Spinal cord (tissue), 9 donors: ENCODE measurements at regions not wholly inside any gene's neighbourhood (a gene's known extent, or its start where the extent isn't known, plus 50 kb on each side); places are given as distances from the start of the nearest gene placed in this dataset.

Experiments
- DNase-seq, 6 donors: peaks; one replicate each; pipeline versions ENCODE4 v3.0.0 to v3.0.0-alpha.2; 2013 to 2015; ENCODE audit warnings: low spot score in 6 of 6, low read depth in 4 of 6
- H3K27ac ChIP-seq: one replicate; pipeline ENCODE4 v1.5.1; 2013; ENCODE audit warnings: low read depth, low read length, control low read depth
- H3K27me3 ChIP-seq: one replicate; pipeline ENCODE4 v1.6.1; 2013; ENCODE audit warnings: low read length; ENCODE audit not compliant: control insufficient read depth, insufficient read depth
- H3K36me3 ChIP-seq: one replicate; pipeline ENCODE4 v1.6.1; 2013; ENCODE audit warnings: low read length; ENCODE audit not compliant: control insufficient read depth, insufficient read depth
- H3K4me1 ChIP-seq: one replicate; pipeline ENCODE4 v1.6.1; 2013; ENCODE audit warnings: low read length; ENCODE audit not compliant: control insufficient read depth, insufficient read depth
- H3K4me3 ChIP-seq: one replicate; pipeline ENCODE4 v1.5.1; 2013; ENCODE audit warnings: low read depth, low read length, control low read depth
- H3K9me3 ChIP-seq: one replicate; pipeline ENCODE4 v1.6.1; 2013; ENCODE audit warnings: low read length; ENCODE audit not compliant: control insufficient read depth, insufficient read depth
- WGBS: methylation state at CpG from one replicate; pipeline ENCODE4 v1.1.5; 2013; ENCODE audit warnings: missing lambda C conversion rate; ENCODE audit not compliant: insufficient coverage; 5-methylcytosine and 5-hydroxymethylcytosine counted together
- donor health status: healthy.

DNA sequence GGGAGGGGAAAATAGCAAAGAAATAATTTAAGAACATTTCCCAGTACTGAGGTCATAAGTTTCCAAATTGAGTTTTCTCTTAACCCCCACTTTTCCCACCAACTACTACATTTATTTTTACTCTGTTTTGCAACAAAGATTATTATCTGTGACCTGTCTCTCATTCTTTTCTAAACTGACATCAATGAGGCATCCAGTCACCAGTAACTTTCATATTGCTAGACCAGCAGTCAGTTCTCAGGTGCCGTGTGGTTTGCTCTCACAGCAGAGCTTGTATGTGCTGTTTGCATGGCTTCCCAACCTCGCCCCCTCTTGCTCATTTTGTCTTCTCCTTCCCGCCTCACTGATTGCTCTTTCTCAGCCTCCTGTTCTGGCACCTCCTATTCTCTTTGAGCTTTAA lies 1091.3 kb downstream of the TBC1D22A start:
- DNase-seq: no peak
- no peaks in the 10 kb centered on the region for H3K36me3 ChIP-seq
- H3K27me3 ChIP-seq: no peaks in the 10 kb centered on the region
- H3K27ac ChIP-seq: no peak overlapping the region
- no peak overlapping the region for H3K4me3 ChIP-seq
- H3K9me3 ChIP-seq: no peaks in the 10 kb centered on the region
- peaks cover 11% of the 10 kb centered on the region for H3K4me1 ChIP-seq
- WGBS: 88% methylated on average over 3 of the region's 3 CpGs

DNA sequence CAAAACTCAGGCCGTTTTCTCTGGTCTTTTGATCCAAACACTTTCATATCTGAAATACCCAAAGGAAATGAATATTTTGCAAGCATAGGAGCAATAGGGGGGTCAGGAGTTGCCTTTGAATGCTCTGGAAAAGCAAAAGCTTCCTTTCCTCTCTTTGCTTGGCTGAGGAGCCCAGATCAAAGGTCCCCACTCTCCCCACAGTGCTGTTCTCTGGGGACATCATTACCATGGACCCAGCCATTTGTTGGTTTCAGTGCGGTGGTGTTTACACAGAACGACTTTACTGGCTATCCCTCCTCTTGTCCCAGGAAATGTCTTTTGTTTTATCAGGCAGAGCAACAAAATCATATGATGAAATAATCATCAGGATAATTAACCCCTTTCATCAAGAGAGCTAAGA lies 1089.1 kb downstream of the TBC1D22A start:
- no peak overlapping the region for H3K4me3 ChIP-seq
- H3K27me3 ChIP-seq: no peaks in the 10 kb centered on the region
- H3K9me3 ChIP-seq: no peaks in the 10 kb centered on the region
- peaks cover 11% of the 10 kb centered on the region for H3K4me1 ChIP-seq
- H3K27ac ChIP-seq: no peak overlapping the region
- H3K36me3 ChIP-seq: no peaks in the 10 kb centered on the region
- no CpG with 5 or more reads among the region's 3 CpGs for WGBS
- no peak for DNase-seq

GRCh38 chr22:47850644-47851151 lies 1088.2 kb downstream of the TBC1D22A start:
- no peak overlapping the region for H3K4me3 ChIP-seq
- peak in 4 of 6 donors; percentile 18 to 71 (median 28) for DNase-seq
- no peak overlapping the region for H3K27ac ChIP-seq
- WGBS: 45% methylated on average over 1 of the region's 2 CpGs
- H3K36me3 ChIP-seq: no peaks in the 10 kb centered on the region
- peaks cover 11% of the 10 kb centered on the region for H3K4me1 ChIP-seq
- no peaks in the 10 kb centered on the region for H3K9me3 ChIP-seq
- no peaks in the 10 kb centered on the region for H3K27me3 ChIP-seq

DNA sequence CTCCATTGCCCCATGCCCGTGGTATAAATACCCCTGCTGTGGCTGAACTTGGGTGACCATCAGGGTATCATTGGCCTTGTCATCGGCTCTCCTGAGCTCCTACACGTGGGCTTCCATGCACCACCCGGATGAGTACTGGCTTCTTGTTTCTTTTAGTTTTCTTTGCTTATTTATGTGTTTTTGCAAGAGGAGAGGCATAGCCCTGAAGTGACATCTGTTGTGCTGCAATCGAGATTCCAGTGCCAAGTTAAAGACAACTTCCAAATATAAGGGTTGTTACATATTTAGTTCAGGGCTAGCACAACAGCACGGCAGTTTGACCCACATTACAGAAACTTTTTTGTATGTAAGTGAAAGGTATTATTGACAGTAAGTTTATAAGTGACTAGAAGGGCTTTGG lies 1087.1 kb downstream of the TBC1D22A start:
- 60% methylated on average over 4 of the region's 6 CpGs for WGBS

DNA sequence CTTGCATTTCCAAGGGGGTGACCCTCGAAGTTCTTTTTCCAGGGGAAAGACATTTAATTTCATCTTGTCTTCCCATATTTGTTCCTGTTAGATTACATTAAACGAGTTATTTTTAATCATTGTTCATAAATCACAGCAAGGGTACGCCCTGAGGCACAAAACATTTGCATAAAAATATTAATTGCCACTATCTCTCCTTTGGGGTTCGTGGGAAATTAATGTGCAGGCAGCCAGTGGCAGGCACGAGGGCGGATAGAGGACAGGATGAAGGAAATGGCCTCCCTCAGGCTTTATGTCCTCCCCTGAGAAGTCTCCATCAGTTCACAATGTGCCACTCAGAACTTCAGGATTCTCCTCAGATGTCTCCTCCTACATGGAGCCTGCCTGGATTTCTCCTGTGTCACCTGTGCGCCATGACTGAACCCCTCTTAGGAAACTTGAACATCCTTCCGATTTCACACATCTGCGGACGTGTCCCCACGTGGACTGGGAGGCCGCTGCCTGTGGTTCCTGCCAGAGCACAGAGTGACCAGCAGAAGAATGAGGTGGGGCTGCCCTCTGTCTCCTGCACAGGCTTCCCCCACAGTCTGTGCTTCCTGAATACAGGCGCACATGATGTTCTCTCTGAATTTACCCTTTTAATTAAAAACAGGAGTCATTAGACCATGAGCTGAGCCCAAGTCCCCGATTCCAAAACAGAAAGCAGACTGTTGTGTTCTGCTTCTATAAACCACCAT lies 1085.9 kb downstream of the TBC1D22A start:
- H3K9me3 ChIP-seq: no peaks in the 10 kb centered on the region
- no peak for DNase-seq
- no peaks in the 10 kb centered on the region for H3K27me3 ChIP-seq
- H3K27ac ChIP-seq: no peak overlapping the region
- H3K36me3 ChIP-seq: no peaks in the 10 kb centered on the region
- peaks cover 11% of the 10 kb centered on the region for H3K4me1 ChIP-seq
- H3K4me3 ChIP-seq: no peak overlapping the region
- 73% methylated on average over 9 of the region's 14 CpGs for WGBS

More for the DNA sequence above, 1087.1 kb downstream of the TBC1D22A start:
- Histone ChIP-seq H3K4me1 (peaks cover 11% of the 10 kb centered on the region), H3K9me3 (no peaks in the 10 kb centered on the region), H3K27me3 (no peaks in the 10 kb centered on the region), H3K4me3 (no peak overlapping the region), H3K36me3 (no peaks in the 10 kb centered on the region), H3K27ac (no peak overlapping the region)
- DNase-seq: peak in 1 of 6 donors; percentile 59

- no peak for DNase-seq
- no peaks in the 10 kb centered on the region for H3K36me3 ChIP-seq
Measured at GRCh38 chr22:47847131-47847890, 1084.9 kb downstream of the TBC1D22A start.

GRCh38 chr22:47846206-47846605 lies 1083.8 kb downstream of the TBC1D22A start:
- Histone ChIP-seq H3K9me3 (no peaks in the 10 kb centered on the region), H3K36me3 (no peaks in the 10 kb centered on the region), H3K27me3 (no peaks in the 10 kb centered on the region), H3K4me1 (peaks cover 9% of the 10 kb centered on the region), H3K4me3 (no peak overlapping the region), H3K27ac (no peak overlapping the region)
- 50% methylated on average over 2 of the region's 2 CpGs for WGBS
- no peak for DNase-seq

More at GRCh38 chr22:47847131-47847890, 1084.9 kb downstream of the TBC1D22A start:
- no peaks in the 10 kb centered on the region for H3K9me3 ChIP-seq
- H3K4me3 ChIP-seq: no peak overlapping the region
- WGBS: 62% methylated on average over 8 of the region's 8 CpGs
- H3K27me3 ChIP-seq: no peaks in the 10 kb centered on the region
- peaks cover 11% of the 10 kb centered on the region for H3K4me1 ChIP-seq
- H3K27ac ChIP-seq: no peak overlapping the region

- Histone ChIP-seq H3K4me3 (no peak overlapping the region), H3K27me3 (no peaks in the 10 kb centered on the region), H3K27ac (no peak overlapping the region), H3K9me3 (no peaks in the 10 kb centered on the region), H3K36me3 (no peaks in the 10 kb centered on the region), H3K4me1 (peaks cover 3% of the 10 kb centered on the region)
- no peak for DNase-seq
- 88% methylated on average over 9 of the region's 10 CpGs for WGBS
Measured at GRCh38 chr22:47842119-47842518, 1079.7 kb downstream of the TBC1D22A start.

- H3K4me3 ChIP-seq: no peak overlapping the region
- 43% methylated on average over 1 of the region's 3 CpGs for WGBS
Measured at GRCh38 chr22:47841156-47841555, 1078.7 kb downstream of the TBC1D22A start.

More at GRCh38 chr22:47841156-47841555, 1078.7 kb downstream of the TBC1D22A start:
- DNase-seq: no peak
- Histone ChIP-seq H3K36me3 (no peaks in the 10 kb centered on the region), H3K9me3 (no peaks in the 10 kb centered on the region), H3K4me1 (peaks cover 3% of the 10 kb centered on the region), H3K27ac (no peak overlapping the region), H3K27me3 (no peaks in the 10 kb centered on the region)
